ENCODE measurements at regions not wholly inside any gene's neighbourhood (a gene's known extent, or its start where the extent isn't known, plus 50 kb on each side); places are given as distances from the start of the nearest gene placed in this dataset.

- no peak for TF ChIP-seq GATA3 (IDR thresholded peaks at IDR 0.05; ENCODE audit: low read depth, low read length)
- no peak for TF ChIP-seq GATA2 (IDR thresholded peaks at IDR 0.05; ENCODE audit: low read depth, low read length)
Observed at GRCh38 chr5:9713356-9713755, 83.2 kb upstream of the TAS2R1 start.

Measured in SH-SY5Y (cell line).